ENCODE measurements at regions not wholly inside any gene's neighbourhood (a gene's known extent, or its start where the extent isn't known, plus 50 kb on each side); places are given as distances from the start of the nearest gene placed in this dataset.

GRCh38 chr9:555493-555892, 286.0 kb upstream of the DMRT1 start:
- no peak overlapping the region for H3K27ac ChIP-seq (ENCODE audit: low read length)
- no peaks in the 10 kb centered on the region for H3K9me2 ChIP-seq (replicated peaks; ENCODE audit: low read length)
- H3K36me3 ChIP-seq (ENCODE audit: low read depth, low read length) = no peaks in the 10 kb centered on the region
- no peak overlapping the region for H3K4me2 ChIP-seq (ENCODE audit: low read length)
- TF ChIP-seq EZH2 (IDR thresholded peaks at IDR 0.05; ENCODE audit: low read length, unreplicated experiment) (no peak), CTCF (conservative IDR thresholded peaks at IDR 0.05; ENCODE audit: low read depth, low read length) (no peak), EZH2phosphoT487 (IDR thresholded peaks at IDR 0.05; ENCODE audit: borderline replicate concordance, low read length) (no peak)
- BruUV-seq (replicated peaks) = no TSS peak
- no peaks in the 10 kb centered on the region for H3F3A ChIP-seq (ENCODE audit: low read length, unreplicated experiment)
- H3K4me1 ChIP-seq (ENCODE audit: insufficient read depth, low read length) = peaks cover 29% of the 10 kb centered on the region
- DNase-seq = no peak
- no peak for ATAC-seq
- H4K20me1 ChIP-seq (ENCODE audit: low read length) = no peaks in the 10 kb centered on the region
- no peak overlapping the region for H2AFZ ChIP-seq (ENCODE audit: low read length)
- intact Hi-C loops (cut with micrococcal nuclease) = no loop called here
- H3K79me2 ChIP-seq (ENCODE audit: low read length) = peaks cover 17% of the 10 kb centered on the region; the same call in 1 of the 2 replicates
- no peak overlapping the region for H3K4me3 ChIP-seq (ENCODE audit: low read length)
- ChIA-PET POLR2A (ENCODE audit: unreplicated experiment) (no interaction called here), CTCF (no interaction called here)
- H3K9me3 ChIP-seq (ENCODE audit: low read length) = no peaks in the 10 kb centered on the region
- H3K27me3 ChIP-seq (ENCODE audit: low read length) = no peaks in the 10 kb centered on the region
- H3K9ac ChIP-seq (ENCODE audit: low read length) = no peak overlapping the region

- Histone ChIP-seq H3K27ac (ENCODE audit: low read length) (no peak overlapping the region), H3K9ac (ENCODE audit: low read length) (no peak overlapping the region), H3K4me3 (ENCODE audit: low read length) (no peak overlapping the region), H3K4me2 (ENCODE audit: low read length) (no peak overlapping the region), H3K4me1 (ENCODE audit: insufficient read depth, low read length) (peaks cover 36% of the 10 kb centered on the region), H3K9me3 (ENCODE audit: low read length) (no peaks in the 10 kb centered on the region), H3K9me2 (replicated peaks; ENCODE audit: low read length) (no peaks in the 10 kb centered on the region), H3K79me2 (ENCODE audit: low read length) (peaks cover 17% of the 10 kb centered on the region; the same call in 1 of the 2 replicates), H3K27me3 (ENCODE audit: low read length) (no peaks in the 10 kb centered on the region), H3F3A (ENCODE audit: low read length, unreplicated experiment) (no peaks in the 10 kb centered on the region), H4K20me1 (ENCODE audit: low read length) (no peaks in the 10 kb centered on the region), H2AFZ (ENCODE audit: low read length) (no peak overlapping the region), H3K36me3 (ENCODE audit: low read depth, low read length) (no peaks in the 10 kb centered on the region)
- POLR2A ChIA-PET (ENCODE audit: unreplicated experiment) = no interaction called here
- BruUV-seq (replicated peaks) = no TSS peak
- DNase-seq = peak; percentile 35
- TF ChIP-seq CTCF (conservative IDR thresholded peaks at IDR 0.05; ENCODE audit: low read depth, low read length) = no peak
- TF ChIP-seq EZH2phosphoT487 (IDR thresholded peaks at IDR 0.05; ENCODE audit: borderline replicate concordance, low read length) = no peak
- TF ChIP-seq EZH2 (IDR thresholded peaks at IDR 0.05; ENCODE audit: low read length, unreplicated experiment) = no peak
- CTCF ChIA-PET = interaction anchor here (0.6 kb wide), 1 partner anchor 51 kb away, joined by 3 read pairs; no protein-coding TSS in a partner anchor
- intact Hi-C loops (cut with micrococcal nuclease) = no loop called here
- ATAC-seq = no peak
These were observed 285.3 kb upstream of the DMRT1 start for GRCh38 chr9:556199-556598.

GRCh38 chr9:556675-557074, 284.8 kb upstream of the DMRT1 start:
- H3K9me2 ChIP-seq (replicated peaks; ENCODE audit: low read length) = no peaks in the 10 kb centered on the region
- intact Hi-C loops (cut with micrococcal nuclease) = no loop called here
- no TSS peak for BruUV-seq (replicated peaks)
- no peaks in the 10 kb centered on the region for H3K9me3 ChIP-seq (ENCODE audit: low read length)
- no peak overlapping the region for H3K27ac ChIP-seq (ENCODE audit: low read length)
- no peak for DNase-seq
- no peak overlapping the region for H3K9ac ChIP-seq (ENCODE audit: low read length)
- no peak overlapping the region for H2AFZ ChIP-seq (ENCODE audit: low read length)
- H3K27me3 ChIP-seq (ENCODE audit: low read length) = no peaks in the 10 kb centered on the region
- H3K4me2 ChIP-seq (ENCODE audit: low read length) = no peak overlapping the region
- no peak for ATAC-seq
- no peaks in the 10 kb centered on the region for H3K36me3 ChIP-seq (ENCODE audit: low read depth, low read length)
- H3F3A ChIP-seq (ENCODE audit: low read length, unreplicated experiment) = no peaks in the 10 kb centered on the region
- peaks cover 17% of the 10 kb centered on the region; the same call in 1 of the 2 replicates for H3K79me2 ChIP-seq (ENCODE audit: low read length)
- H4K20me1 ChIP-seq (ENCODE audit: low read length) = no peaks in the 10 kb centered on the region
- ChIA-PET POLR2A (ENCODE audit: unreplicated experiment) (no interaction called here), CTCF (interaction anchor here (0.6 kb wide), 1 partner anchor 51 kb away, joined by 3 read pairs; no protein-coding TSS in a partner anchor)
- H3K4me1 ChIP-seq (ENCODE audit: insufficient read depth, low read length) = peaks cover 40% of the 10 kb centered on the region
- no peak for TF ChIP-seq EZH2 (IDR thresholded peaks at IDR 0.05; ENCODE audit: low read length, unreplicated experiment)
- TF ChIP-seq EZH2phosphoT487 (IDR thresholded peaks at IDR 0.05; ENCODE audit: borderline replicate concordance, low read length) = no peak
- TF ChIP-seq CTCF (conservative IDR thresholded peaks at IDR 0.05; ENCODE audit: low read depth, low read length) = no peak
- H3K4me3 ChIP-seq (ENCODE audit: low read length) = no peak overlapping the region
